Aorta (tissue), 5 donors: ENCODE measurements at regions not wholly inside any gene's neighbourhood (a gene's known extent, or its start where the extent isn't known, plus 50 kb on each side); places are given as distances from the start of the nearest gene placed in this dataset.

Source experiments
- ATAC-seq: fragments of 200-7000 bp; cut with Tn5 transposase; one replicate; pipeline ENCODE4 v1.9.1; 2022; ENCODE audit warnings: moderate library complexity; ENCODE audit not compliant: low FRiP score
- DNase-seq, 2 donors: peaks; one replicate each; pipeline ENCODE4 v3.0.0-alpha.2; 2020
- H3K27ac ChIP-seq, 2 donors: one replicate each; pipeline ENCODE4 v1.5.1; 2013; ENCODE audit warnings: low read length in 2 of 2, mild to moderate bottlenecking in 2 of 2, moderate library complexity in 2 of 2, control low read depth in 1 of 2, inconsistent platforms in 1 of 2, low read depth in 1 of 2
- H3K27me3 ChIP-seq, 2 donors: one replicate each; pipeline ENCODE4 v1.6.1; 2013; ENCODE audit warnings: control low read depth in 1 of 2, low read length in 1 of 2, mild to moderate bottlenecking in 1 of 2, moderate library complexity in 1 of 2; ENCODE audit not compliant: insufficient read depth in 2 of 2, control insufficient read depth in 1 of 2
- H3K36me3 ChIP-seq, 2 donors: one replicate each; pipeline ENCODE4 v1.6.1; 2013; ENCODE audit warnings: control low read depth in 1 of 2, low read length in 1 of 2, mild to moderate bottlenecking in 1 of 2; ENCODE audit not compliant: insufficient read depth in 2 of 2, control insufficient read depth in 1 of 2
- H3K4me1 ChIP-seq, 2 donors: one replicate each; pipeline ENCODE4 v1.6.1; 2013; ENCODE audit warnings: low read length in 2 of 2, control low read depth in 1 of 2, mild to moderate bottlenecking in 1 of 2, moderate library complexity in 1 of 2; ENCODE audit not compliant: insufficient read depth in 2 of 2, control insufficient read depth in 1 of 2
- H3K4me3 ChIP-seq, 2 donors: one replicate each; pipeline ENCODE4 v1.5.1; 2013; ENCODE audit warnings: low read length in 2 of 2, control low read depth in 1 of 2, mild to moderate bottlenecking in 1 of 2
- H3K9me3 ChIP-seq: one replicate; pipeline ENCODE4 v1.6.1; 2013; ENCODE audit warnings: mild to moderate bottlenecking, low read length; ENCODE audit not compliant: control insufficient read depth
- whole genome bisulfite sequencing, 2 donors: extraction: QIAGEN DNeasy Blood & Tissue Kit; methylation state at CpG; one replicate each; pipeline ENCODE4 v1.1.7; 2013; 5-methylcytosine and 5-hydroxymethylcytosine counted together
- intact Hi-C, 2 donors: fragments of 100-400 bp; cut with DNase I; formaldehyde crosslinking; loops; one replicate each; pipeline versions ENCODE4 v1.14.2 to v1.15.0; 2022
- donor health status: healthy with polysubstance abuse.
- donor health status: Bipolar disorder and iron deficiency.
- donor health status: DM: no; HTN: no; CAD: no.
- donor health status: DM: no; HTN: no; CAD: no.
- donor health status: DM: yes; HTN: yes; CAD: no.

DNA sequence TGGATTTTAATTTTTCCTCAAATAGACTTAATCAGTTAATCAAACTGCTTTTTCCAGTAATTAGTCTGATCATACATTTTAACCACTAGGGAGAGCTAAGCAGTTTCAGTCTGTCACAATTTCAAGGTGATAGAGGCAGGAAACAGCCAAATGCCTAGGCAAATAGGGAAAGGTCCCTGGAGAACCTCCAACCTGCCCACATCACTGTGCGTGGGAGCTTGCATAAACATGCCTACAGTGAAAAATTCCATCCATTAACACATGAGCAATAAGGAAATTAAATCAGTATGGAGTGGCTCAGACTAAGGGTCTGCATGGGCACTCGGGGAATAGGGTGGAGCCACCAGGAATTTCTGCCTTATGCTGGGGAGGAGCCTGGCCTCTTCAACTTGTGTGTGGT, 74.6 kb downstream of the AASDHPPT start:
- Histone ChIP-seq H3K4me1 (peaks cover 0 to 2% of the 10 kb centered on the region in 2 donors), H3K27me3 (no peaks in the 10 kb centered on the region), H3K4me3 (no peak overlapping the region), H3K9me3 (no peaks in the 10 kb centered on the region), H3K36me3 (no peaks in the 10 kb centered on the region), H3K27ac (no peak overlapping the region)
- intact Hi-C loops: no loop called here
- DNase-seq (no peak), ATAC-seq (no peak)
- 13 to 17% methylated on average over 2 of the region's 2 CpGs for WGBS, 2 donors

DNA sequence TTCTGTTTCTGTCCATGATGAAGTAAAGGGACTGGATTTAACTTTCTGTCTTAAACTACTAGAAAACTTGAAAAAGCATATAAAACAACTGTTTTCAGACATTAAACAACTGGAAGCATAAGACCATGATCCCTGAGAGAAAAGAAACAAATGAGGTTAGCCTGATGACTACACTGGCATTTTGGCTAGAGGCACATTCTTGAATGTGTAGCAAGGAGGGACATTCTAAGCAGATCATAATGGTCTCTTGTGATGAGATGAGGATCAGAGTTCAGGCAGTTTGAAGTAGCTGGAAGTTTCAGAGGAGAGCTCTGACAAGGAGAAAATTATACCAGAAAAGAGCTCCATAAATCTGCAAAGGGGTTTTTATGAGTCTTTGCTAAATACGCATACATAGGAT, 75.4 kb downstream of the AASDHPPT start:
- H3K4me1 ChIP-seq: peaks cover 0 to 2% of the 10 kb centered on the region in 2 donors
- no peaks in the 10 kb centered on the region for H3K36me3 ChIP-seq
- DNase-seq (no peak), ATAC-seq (no peak)
- 5 to 8% methylated on average over 1 of the region's 1 CpG for WGBS, 2 donors
- H3K27me3 ChIP-seq: no peaks in the 10 kb centered on the region
- H3K9me3 ChIP-seq: no peaks in the 10 kb centered on the region
- no peak overlapping the region for H3K27ac ChIP-seq
- intact Hi-C loops: no loop called here
- no peak overlapping the region for H3K4me3 ChIP-seq

GRCh38 chr11:106156290-106156937, 79.0 kb downstream of the AASDHPPT start:
- Histone ChIP-seq H3K4me3 (no peak overlapping the region), H3K36me3 (no peaks in the 10 kb centered on the region), H3K27ac (no peak overlapping the region), H3K9me3 (no peaks in the 10 kb centered on the region), H3K4me1 (peaks cover 0 to 2% of the 10 kb centered on the region in 2 donors), H3K27me3 (no peaks in the 10 kb centered on the region)
- DNase-seq: no peak
- intact Hi-C loops: no loop called here
- peak; percentile 64 for ATAC-seq
- 18 to 19% methylated on average over 4 of the region's 4 CpGs for WGBS, 2 donors

GRCh38 chr11:106158406-106158805, 80.9 kb downstream of the AASDHPPT start:
- no peak for ATAC-seq
- intact Hi-C loops: no loop called here

DNA sequence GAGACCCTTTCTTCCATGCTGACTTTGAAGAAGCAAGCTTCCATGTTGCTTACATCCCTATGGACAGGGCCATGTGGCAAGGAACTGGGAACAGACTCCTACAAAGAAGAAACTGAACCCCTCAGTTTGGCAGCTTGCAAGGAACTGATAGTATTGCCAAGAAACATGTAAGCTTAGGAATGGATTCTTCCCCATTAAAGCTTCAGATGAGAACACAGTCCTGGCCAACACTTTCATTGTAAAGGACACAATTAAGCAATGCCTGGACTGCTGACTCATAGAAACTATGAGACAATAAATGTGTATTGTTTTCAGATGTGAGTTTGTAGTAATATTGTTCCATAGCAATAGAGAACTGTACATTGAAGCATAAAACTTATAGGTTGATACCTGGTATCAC, 82.4 kb downstream of the AASDHPPT start:
- intact Hi-C loops: no loop called here
- H3K4me3 ChIP-seq: no peak overlapping the region
- H3K27ac ChIP-seq: no peak overlapping the region
- H3K36me3 ChIP-seq: no peaks in the 10 kb centered on the region
- H3K9me3 ChIP-seq: no peaks in the 10 kb centered on the region
- H3K27me3 ChIP-seq: no peaks in the 10 kb centered on the region
- H3K4me1 ChIP-seq: no peaks in the 10 kb centered on the region
- DNase-seq (no peak), ATAC-seq (no peak)

More at GRCh38 chr11:106158406-106158805, 80.9 kb downstream of the AASDHPPT start:
- no peak overlapping the region for H3K4me3 ChIP-seq
- H3K4me1 ChIP-seq: no peaks in the 10 kb centered on the region
- H3K27me3 ChIP-seq: no peaks in the 10 kb centered on the region
- DNase-seq: no peak
- 50 to 54% methylated on average over 3 of the region's 3 CpGs for WGBS, 2 donors
- H3K36me3 ChIP-seq: no peaks in the 10 kb centered on the region
- no peaks in the 10 kb centered on the region for H3K9me3 ChIP-seq
- H3K27ac ChIP-seq: no peak overlapping the region

GRCh38 chr11:106160494-106160893, 83.0 kb downstream of the AASDHPPT start:
- Histone ChIP-seq H3K27me3 (no peaks in the 10 kb centered on the region), H3K4me3 (no peak overlapping the region), H3K36me3 (no peaks in the 10 kb centered on the region), H3K9me3 (peaks cover 2% of the 10 kb centered on the region), H3K4me1 (no peaks in the 10 kb centered on the region), H3K27ac (no peak overlapping the region)
- ATAC-seq: no peak
- intact Hi-C loops: no loop called here
- WGBS, 2 donors: 88 to 91% methylated on average over 7 of the region's 7 CpGs
- DNase-seq: no peak

DNA sequence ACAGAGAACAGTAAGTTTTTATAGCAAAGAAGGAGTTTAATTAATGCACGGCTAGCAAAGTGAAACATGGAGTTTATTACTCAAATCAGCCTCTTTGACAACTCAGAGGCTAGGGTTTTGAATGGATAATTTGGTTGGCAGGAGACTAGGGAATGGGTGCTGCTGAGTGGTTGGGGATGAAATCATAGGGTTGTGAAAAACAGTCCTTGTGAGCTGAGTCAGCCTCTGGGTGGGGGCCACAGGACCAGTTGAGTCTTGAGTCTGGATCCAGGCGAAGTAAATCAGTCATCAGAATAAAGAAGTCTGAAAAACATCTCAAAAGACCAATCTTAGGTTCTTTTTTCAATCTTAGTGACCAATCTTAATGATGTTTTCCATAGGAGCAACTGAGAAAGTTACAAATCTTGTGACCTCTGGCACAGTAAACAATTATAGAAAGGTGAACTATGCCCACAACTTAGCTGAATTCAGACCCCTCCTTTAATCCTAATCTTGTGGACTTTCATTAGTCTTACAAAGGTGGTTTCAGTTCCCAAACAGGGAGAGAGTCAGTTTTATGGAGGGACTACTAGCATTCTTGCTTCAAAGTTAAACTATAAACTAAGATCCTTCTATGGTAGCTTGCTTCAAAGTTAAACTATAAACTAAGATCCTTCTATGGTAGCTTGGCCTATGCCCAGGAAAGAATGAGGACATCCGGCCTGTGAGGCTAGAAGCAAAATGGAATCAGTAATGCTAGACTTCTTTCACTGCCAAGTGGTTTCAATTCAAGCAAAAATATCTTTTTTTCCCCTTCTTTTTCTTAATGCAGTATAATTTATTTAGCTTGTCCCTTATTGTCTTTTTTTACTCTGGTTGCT, 84.5 kb downstream of the AASDHPPT start:
- intact Hi-C loops: no loop called here
- Histone ChIP-seq H3K9me3 (peaks cover 2% of the 10 kb centered on the region), H3K27me3 (no peaks in the 10 kb centered on the region), H3K36me3 (no peaks in the 10 kb centered on the region), H3K27ac (no peak overlapping the region), H3K4me1 (no peaks in the 10 kb centered on the region), H3K4me3 (no peak overlapping the region)
- WGBS, 2 donors: 72 to 74% methylated on average over 3 of the region's 3 CpGs
- ATAC-seq: no peak
- no peak for DNase-seq

DNA sequence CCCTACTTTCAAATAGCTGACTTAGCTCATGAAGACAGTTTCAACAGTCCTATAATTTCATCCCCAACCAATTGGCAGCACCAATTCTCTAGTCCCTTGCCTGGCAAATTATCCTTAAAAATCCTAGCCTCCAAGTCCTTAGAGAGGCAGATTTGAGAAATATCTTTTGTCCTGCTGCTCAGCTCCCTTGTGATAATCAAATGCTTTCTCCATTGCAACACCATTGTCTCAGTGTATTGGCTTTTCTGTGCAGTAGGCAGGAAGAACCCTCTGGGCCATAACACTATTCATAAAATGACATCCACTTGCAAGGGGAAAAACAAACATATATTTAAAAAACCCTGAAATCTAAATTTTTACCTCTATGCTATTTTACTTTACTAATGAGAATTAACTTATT, 89.6 kb downstream of the AASDHPPT start:
- no peak overlapping the region for H3K27ac ChIP-seq
- no peak overlapping the region for H3K4me3 ChIP-seq
- no peaks in the 10 kb centered on the region for H3K27me3 ChIP-seq
- no peak for DNase-seq
- intact Hi-C loops: no loop called here
- no peak for ATAC-seq
- H3K4me1 ChIP-seq: no peaks in the 10 kb centered on the region
- H3K36me3 ChIP-seq: no peaks in the 10 kb centered on the region
- peaks cover 4% of the 10 kb centered on the region for H3K9me3 ChIP-seq

- no peak overlapping the region for H3K27ac ChIP-seq
- peaks cover 3% of the 10 kb centered on the region for H3K9me3 ChIP-seq
- no peaks in the 10 kb centered on the region for H3K4me1 ChIP-seq
- DNase-seq (no peak), ATAC-seq (no peak)
- WGBS, 2 donors: 45 to 54% methylated on average over 4 of the region's 4 CpGs
- H3K4me3 ChIP-seq: no peak overlapping the region
- intact Hi-C loops: no loop called here
- no peaks in the 10 kb centered on the region for H3K36me3 ChIP-seq
- no peaks in the 10 kb centered on the region for H3K27me3 ChIP-seq
These were observed 95.0 kb downstream of the AASDHPPT start for GRCh38 chr11:106172386-106172991.
